ENCODE measurements at regions not wholly inside any gene's neighbourhood (a gene's known extent, or its start where the extent isn't known, plus 50 kb on each side); places are given as distances from the start of the nearest gene placed in this dataset.

GRCh38 chr7:40959955-40960354, 742.9 kb downstream of the INHBA start:
- no peak for TF ChIP-seq ESRRA (IDR thresholded peaks at IDR 0.05; ENCODE audit: borderline replicate concordance, low read length)
- TF ChIP-seq RAD21 (conservative IDR thresholded peaks at IDR 0.05 in 1 of 2, IDR thresholded peaks at IDR 0.05 in 1 of 2): no peak
- TF ChIP-seq CTCF (IDR thresholded peaks at IDR 0.05): no peak
- no peak for TF ChIP-seq BHLHE40 (IDR thresholded peaks at IDR 0.05; ENCODE audit: low read depth, low read length)
- TF ChIP-seq USF2 (IDR thresholded peaks at IDR 0.05): no peak
- TF ChIP-seq ATOH8 (CRISPR knock-in tag; IDR thresholded peaks at IDR 0.05; ENCODE audit: low read depth): no peak
- TF ChIP-seq CEBPB (IDR thresholded peaks at IDR 0.05): no peak

All from A549 (cell line).